Left renal pelvis (tissue), 4 donors: ENCODE measurements at regions not wholly inside any gene's neighbourhood (a gene's known extent, or its start where the extent isn't known, plus 50 kb on each side); places are given as distances from the start of the nearest gene placed in this dataset.
"Not testable (repeated sequence)": the region's sequence is repeated elsewhere in the genome, so short reads cannot be mapped to it uniquely, and the experiment has no call there.

Experiments used
- DNase-seq, 4 donors: peaks; one replicate each; pipeline ENCODE4 v3.0.0-alpha.2; 2013; ENCODE audit warnings: low read depth in 4 of 4, low spot score in 3 of 4

GRCh38 chr6:147950623-147950987 lies 392.0 kb upstream of the SASH1 start:
- DNase-seq, result no peak

- no peak for DNase-seq
These were observed 390.9 kb upstream of the SASH1 start for GRCh38 chr6:147951726-147952125.

- no peak for DNase-seq
These were observed 387.7 kb upstream of the SASH1 start for GRCh38 chr6:147954938-147955337.

GRCh38 chr6:147958683-147959082 lies 384.0 kb upstream of the SASH1 start:
- no peak for DNase-seq

- no peak for DNase-seq
These were observed 381.0 kb upstream of the SASH1 start for GRCh38 chr6:147961481-147962141.

- not testable (repeated sequence) for DNase-seq
These were observed 377.2 kb upstream of the SASH1 start for GRCh38 chr6:147965448-147965847.

GRCh38 chr6:147970970-147971369 lies 371.7 kb upstream of the SASH1 start:
- no peak for DNase-seq

- DNase-seq, result no peak
These were observed 370.2 kb upstream of the SASH1 start for GRCh38 chr6:147972448-147972847.

- DNase-seq, result no peak
These were observed 368.8 kb upstream of the SASH1 start for GRCh38 chr6:147973806-147974205.

- no peak for DNase-seq
These were observed 368.3 kb upstream of the SASH1 start for GRCh38 chr6:147974376-147974775.

GRCh38 chr6:147977851-147978465 lies 364.7 kb upstream of the SASH1 start:
- DNase-seq, result no peak

GRCh38 chr6:147979966-147980365 lies 362.7 kb upstream of the SASH1 start:
- DNase-seq, result no peak

GRCh38 chr6:147983581-147984366 lies 358.9 kb upstream of the SASH1 start:
- DNase-seq, result no peak

GRCh38 chr6:147986846-147987245 lies 355.8 kb upstream of the SASH1 start:
- no peak for DNase-seq

GRCh38 chr6:147990159-147990558 lies 352.5 kb upstream of the SASH1 start:
- no peak for DNase-seq

- DNase-seq, result no peak
These were observed 350.7 kb upstream of the SASH1 start for GRCh38 chr6:147991961-147992360.

- DNase-seq, result no peak
These were observed 343.6 kb upstream of the SASH1 start for GRCh38 chr6:147999001-147999540.

- DNase-seq, result no peak
These were observed 340.6 kb upstream of the SASH1 start for GRCh38 chr6:148001844-148002642.

GRCh38 chr6:148004651-148005050 lies 338.0 kb upstream of the SASH1 start:
- no peak for DNase-seq

- DNase-seq, result no peak
These were observed 336.8 kb upstream of the SASH1 start for GRCh38 chr6:148005806-148006205.

GRCh38 chr6:148010516-148010915 lies 332.1 kb upstream of the SASH1 start:
- not testable (repeated sequence) for DNase-seq
